RKO (cell line): ENCODE measurements at regions not wholly inside any gene's neighbourhood (a gene's known extent, or its start where the extent isn't known, plus 50 kb on each side); places are given as distances from the start of the nearest gene placed in this dataset.

ENCODE experiments used
- DNase-seq: peaks from one replicate; pipeline ENCODE4 v3.0.0-alpha.2; 2016; ENCODE audit warnings: low spot score

DNA sequence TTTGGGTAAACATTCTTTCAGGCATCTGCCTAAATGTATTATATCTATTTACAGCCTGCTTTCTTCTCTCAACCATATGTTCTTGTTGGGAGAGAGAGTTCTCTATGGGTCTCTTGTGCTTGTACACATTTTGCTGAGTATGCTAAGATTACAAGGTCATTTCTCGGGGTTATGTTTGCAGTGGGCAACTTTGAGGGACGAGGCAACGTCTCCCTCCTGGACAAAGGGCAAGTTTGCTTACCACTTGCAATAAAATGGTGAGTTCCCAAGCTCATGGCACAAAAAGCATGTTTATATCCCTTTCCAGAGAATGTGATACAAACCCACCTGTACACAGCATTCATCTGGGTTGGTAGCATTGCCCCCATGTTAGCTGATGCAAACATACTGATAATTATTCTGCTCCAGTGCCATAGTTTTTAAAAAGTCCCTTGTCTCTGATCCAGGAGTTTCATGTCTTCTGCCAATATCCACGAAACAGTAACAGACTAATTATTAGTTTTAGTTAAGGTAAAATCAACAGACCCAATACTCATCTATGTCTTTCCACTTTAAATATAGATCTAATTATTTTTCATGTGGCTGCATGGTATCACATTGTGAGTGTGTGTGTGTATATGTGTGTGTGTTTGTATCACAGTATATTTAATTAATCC, 84.2 kb upstream of the MAPK4 start:
- no peak for DNase-seq

DNA sequence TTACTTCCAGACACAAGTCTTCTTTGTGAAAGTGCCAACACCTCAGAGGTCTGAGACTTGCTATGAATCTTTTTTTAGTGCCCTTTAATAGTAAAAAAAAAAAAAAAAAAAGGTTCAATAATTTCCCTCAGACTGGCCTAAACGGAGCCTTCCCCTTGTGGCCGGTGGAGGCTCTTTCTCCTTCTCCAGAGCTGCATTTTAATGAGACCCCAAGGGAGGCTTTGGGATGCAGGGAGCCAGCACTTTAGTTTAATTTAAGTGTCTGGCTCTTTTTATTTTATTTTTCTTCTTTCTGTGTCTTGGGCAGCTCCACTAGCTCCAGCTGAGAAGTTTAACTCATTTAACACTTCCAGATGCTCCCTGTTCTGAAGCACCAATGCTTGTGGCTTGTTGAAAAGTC, 67.8 kb upstream of the MAPK4 start:
- DNase-seq: no peak

DNA sequence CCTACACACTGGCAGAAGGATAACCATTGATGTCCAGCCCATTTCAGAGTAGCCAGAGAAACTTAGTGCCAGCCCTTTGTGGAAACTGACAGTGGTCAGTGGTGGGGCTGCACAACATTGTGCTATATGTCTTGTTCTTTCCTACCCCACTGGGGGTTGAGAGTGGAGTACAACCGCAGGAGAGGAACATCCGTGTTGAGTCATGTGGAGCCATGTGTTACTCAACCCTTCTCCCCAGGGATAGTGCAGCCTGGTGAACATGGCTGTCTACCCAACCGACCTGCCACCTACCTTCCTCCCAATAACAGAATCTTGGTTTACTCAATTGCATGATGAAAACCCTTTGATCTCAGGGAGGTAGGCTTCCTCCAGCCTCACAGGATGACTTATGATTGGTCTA, 65.3 kb upstream of the MAPK4 start:
- no peak for DNase-seq

DNA sequence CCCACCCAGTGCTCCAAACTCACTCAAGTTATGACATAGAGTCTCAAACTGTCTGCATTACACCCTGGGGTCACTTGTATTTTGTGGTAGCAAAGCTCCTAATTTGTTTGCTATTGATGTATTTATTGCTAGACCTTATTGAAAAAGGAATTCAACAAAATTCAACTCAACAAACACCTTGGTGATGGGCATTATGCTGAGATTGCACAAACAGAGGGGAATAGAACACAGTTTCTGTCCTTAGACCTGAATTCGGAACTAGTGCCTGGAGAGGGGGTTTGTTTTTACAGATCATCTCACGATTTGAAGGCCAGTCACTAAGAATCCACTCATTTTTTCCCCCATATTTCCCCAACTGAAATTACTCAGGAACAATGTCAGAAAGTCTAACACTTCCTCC, 53.5 kb upstream of the MAPK4 start:
- no peak for DNase-seq

DNA sequence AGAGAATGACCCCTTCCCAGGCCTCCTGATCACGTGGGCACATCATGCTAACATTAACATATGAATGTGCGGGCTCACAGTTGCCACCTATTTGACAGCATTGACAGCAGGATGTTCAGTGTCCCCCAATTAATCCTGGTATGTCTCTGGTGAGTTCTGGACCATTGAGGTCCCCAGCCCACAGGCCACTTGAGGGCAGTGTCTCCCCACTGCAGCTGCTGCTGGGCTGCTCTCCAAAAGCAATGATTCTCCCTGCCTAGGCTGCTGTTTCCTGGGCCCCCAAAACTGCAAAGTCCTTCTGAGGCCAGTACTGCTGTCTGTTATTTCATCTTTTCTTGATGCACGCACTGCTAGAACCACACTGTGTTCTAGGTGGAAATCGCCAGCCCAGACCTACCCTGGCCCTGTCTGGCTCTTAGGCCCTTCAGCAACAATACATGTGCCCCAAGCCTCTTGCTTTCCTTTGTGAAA, 52.7 kb upstream of the MAPK4 start:
- peak; percentile 58 for DNase-seq

DNA sequence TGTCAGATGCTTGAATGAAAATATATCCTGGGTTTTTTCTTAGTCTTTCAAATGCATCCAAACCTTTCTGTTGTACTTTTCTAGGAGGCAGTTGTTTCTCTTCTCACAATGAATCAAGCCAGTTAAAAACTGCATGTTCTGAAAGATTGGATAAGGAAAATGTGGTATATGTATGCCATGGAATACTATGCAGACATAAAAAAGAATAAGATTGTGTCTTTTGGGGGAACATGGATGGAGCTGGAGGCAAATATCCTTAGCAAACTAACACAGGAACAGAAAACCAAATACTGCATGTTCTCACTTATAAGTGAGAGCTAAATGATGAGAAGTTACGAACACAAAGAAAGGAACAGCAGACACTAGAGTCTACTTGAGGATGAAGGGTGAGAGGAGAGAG, 51.7 kb upstream of the MAPK4 start:
- no peak for DNase-seq

DNA sequence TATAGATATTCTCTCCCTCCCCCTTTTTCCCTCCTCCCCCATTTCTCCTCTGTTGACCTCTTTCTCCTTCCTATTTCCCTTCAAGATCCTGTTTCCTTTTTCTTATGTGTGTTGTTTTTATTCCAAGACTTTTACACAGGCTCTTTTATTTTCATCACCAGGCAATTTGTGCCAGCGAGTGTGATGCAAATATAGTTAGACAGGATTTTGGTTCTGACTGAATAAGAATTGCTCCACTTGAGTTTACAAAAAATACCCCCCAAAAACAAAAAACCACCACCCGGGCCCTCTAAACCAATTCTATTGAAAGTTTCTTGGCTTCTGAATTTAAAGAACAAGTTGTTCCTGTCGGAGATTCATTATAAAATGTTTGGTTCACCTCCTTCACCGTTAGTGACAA, 50.9 kb upstream of the MAPK4 start:
- DNase-seq: no peak
